Lung (tissue), 11 donors: ENCODE measurements at regions not wholly inside any gene's neighbourhood (a gene's known extent, or its start where the extent isn't known, plus 50 kb on each side); places are given as distances from the start of the nearest gene placed in this dataset.

Experiments used
- ATAC-seq: fragments of 200-7000 bp; cut with Tn5 transposase; one replicate; pipeline ENCODE4 v1.9.1; 2020; ENCODE audit warnings: moderate number of reproducible peaks; ENCODE audit not compliant: insufficient read depth, low FRiP score
- DNase-seq, 3 donors: peaks; one replicate each; pipeline ENCODE4 v3.0.0-alpha.2; 2013 to 2017
- H3K27ac ChIP-seq, 2 donors: one replicate each; pipeline ENCODE4 v1.5.1; 2013; ENCODE audit warnings: mild to moderate bottlenecking in 2 of 2, moderate library complexity in 2 of 2, control low read depth in 1 of 2, inconsistent platforms in 1 of 2, low read depth in 1 of 2, low read length in 1 of 2
- H3K27me3 ChIP-seq, 3 donors: one replicate each; pipeline ENCODE4 v1.5.1; 2013; ENCODE audit warnings: low read length in 2 of 3; ENCODE audit not compliant: control insufficient read depth in 3 of 3, insufficient read depth in 3 of 3
- H3K36me3 ChIP-seq, 4 donors: one replicate each; pipeline ENCODE4 v1.5.1; 2013; ENCODE audit warnings: low read length in 4 of 4, mild to moderate bottlenecking in 1 of 4, moderate library complexity in 1 of 4; ENCODE audit not compliant: control insufficient read depth in 4 of 4, insufficient read depth in 4 of 4
- H3K4me1 ChIP-seq, 5 donors: one replicate each; pipeline ENCODE4 v1.5.1; 2013; ENCODE audit warnings: low read length in 5 of 5, mild to moderate bottlenecking in 2 of 5, moderate library complexity in 1 of 5; ENCODE audit not compliant: control insufficient read depth in 5 of 5, insufficient read depth in 5 of 5
- H3K4me3 ChIP-seq: one replicate; pipeline ENCODE4 v1.5.1; 2013; ENCODE audit warnings: mild to moderate bottlenecking, control low read depth, moderate library complexity
- H3K9ac ChIP-seq, 2 donors: one replicate each; pipeline ENCODE4 v1.5.1; 2013; ENCODE audit warnings: low read length in 2 of 2, control low read depth in 1 of 2; ENCODE audit not compliant: insufficient read depth in 1 of 2
- H3K9me3 ChIP-seq, 4 donors: one replicate each; pipeline ENCODE4 v1.5.1; 2013; ENCODE audit warnings: low read length in 3 of 4, mild to moderate bottlenecking in 1 of 4, moderate library complexity in 1 of 4; ENCODE audit not compliant: control insufficient read depth in 4 of 4, insufficient read depth in 3 of 4
- WGBS, 2 donors: extraction: QIAGEN DNeasy Blood & Tissue Kit; methylation state at CpG; one replicate each; pipeline ENCODE4 v1.1.7; 2013; 5-methylcytosine and 5-hydroxymethylcytosine counted together
- TF ChIP-seq, protein P1 (sequence below): IDR thresholded peaks from 2 replicates; pipeline ENCODE4 v1.5.1; 2012; ENCODE audit warnings: mild to moderate bottlenecking; ENCODE audit errors: control extremely low read depth, extremely low read depth
- donor health status: control.
- donor health status: control.
- donor health status: Bipolar disorder and iron deficiency.
- donor health status: healthy.
- donor health status: DM: yes; HTN: yes; CAD: no.

DNA sequence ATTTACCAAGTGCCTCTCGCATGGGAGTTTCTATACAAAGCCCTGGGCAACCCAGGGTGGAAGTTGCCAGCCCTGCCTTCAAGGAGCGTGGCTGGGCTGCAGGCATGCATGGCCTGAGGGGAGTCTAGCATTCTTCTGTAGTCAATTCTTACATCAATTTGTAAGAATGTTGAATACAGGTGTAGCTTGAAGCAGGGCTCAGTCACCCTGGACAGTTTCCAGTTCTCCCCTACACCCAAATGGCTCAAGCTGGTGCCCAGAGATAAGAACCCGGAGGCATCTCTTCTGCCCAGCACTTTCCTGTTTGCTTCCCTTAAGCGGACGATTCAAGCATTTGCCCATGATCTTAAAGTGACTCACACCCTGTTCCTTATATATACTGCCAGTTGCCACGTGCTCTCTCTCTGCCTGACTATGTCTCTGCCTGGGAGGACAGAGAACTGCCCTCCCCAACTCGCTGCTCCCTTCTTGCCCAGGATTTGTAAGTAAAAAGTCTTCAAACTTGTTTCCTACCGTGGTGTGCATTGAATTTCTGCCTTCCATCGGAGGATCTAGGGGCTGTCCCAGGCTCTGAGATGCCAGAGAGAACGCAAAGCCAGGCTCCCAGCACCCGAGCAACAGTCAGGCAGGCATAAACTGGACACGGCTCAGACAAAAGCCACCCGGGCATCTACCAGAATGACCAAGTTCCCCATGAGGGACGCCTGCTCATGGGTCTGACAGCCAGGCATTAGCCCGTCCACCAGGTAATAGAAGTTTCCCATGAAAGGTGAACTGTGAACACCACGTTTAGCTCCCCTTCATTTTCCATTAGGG lies 50.9 kb upstream of the AJAP1 start:
- Histone ChIP-seq H3K4me3 (no peak overlapping the region), H3K4me1 (no peaks in the 10 kb centered on the region), H3K9me3 (peaks cover 0 to 8% (median 0%) of the 10 kb centered on the region in 4 donors), H3K36me3 (no peaks in the 10 kb centered on the region), H3K9ac (no peak overlapping the region), H3K27ac (no peak overlapping the region), H3K27me3 (peaks cover 0 to 39% (median 7%) of the 10 kb centered on the region in 3 donors)
- TF ChIP-seq, protein P1, sequence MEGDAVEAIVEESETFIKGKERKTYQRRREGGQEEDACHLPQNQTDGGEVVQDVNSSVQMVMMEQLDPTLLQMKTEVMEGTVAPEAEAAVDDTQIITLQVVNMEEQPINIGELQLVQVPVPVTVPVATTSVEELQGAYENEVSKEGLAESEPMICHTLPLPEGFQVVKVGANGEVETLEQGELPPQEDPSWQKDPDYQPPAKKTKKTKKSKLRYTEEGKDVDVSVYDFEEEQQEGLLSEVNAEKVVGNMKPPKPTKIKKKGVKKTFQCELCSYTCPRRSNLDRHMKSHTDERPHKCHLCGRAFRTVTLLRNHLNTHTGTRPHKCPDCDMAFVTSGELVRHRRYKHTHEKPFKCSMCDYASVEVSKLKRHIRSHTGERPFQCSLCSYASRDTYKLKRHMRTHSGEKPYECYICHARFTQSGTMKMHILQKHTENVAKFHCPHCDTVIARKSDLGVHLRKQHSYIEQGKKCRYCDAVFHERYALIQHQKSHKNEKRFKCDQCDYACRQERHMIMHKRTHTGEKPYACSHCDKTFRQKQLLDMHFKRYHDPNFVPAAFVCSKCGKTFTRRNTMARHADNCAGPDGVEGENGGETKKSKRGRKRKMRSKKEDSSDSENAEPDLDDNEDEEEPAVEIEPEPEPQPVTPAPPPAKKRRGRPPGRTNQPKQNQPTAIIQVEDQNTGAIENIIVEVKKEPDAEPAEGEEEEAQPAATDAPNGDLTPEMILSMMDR: no peak
- 41 to 49% methylated on average over 16 of the region's 16 CpGs for WGBS, 2 donors
- no peak for DNase-seq
- peak; percentile 32 for ATAC-seq
